GM21515 (cell line): ENCODE measurements at regions not wholly inside any gene's neighbourhood (a gene's known extent, or its start where the extent isn't known, plus 50 kb on each side); places are given as distances from the start of the nearest gene placed in this dataset.
"Not testable (repeated sequence)": the region's sequence is repeated elsewhere in the genome, so short reads cannot be mapped to it uniquely, and the experiment has no call there.

Experiments used
- ATAC-seq: cut with Tn5 transposase; IDR thresholded peaks from one replicate; pipeline ENCODE4 v1.9.1; 2021; ENCODE audit not compliant: unreplicated experiment

DNA sequence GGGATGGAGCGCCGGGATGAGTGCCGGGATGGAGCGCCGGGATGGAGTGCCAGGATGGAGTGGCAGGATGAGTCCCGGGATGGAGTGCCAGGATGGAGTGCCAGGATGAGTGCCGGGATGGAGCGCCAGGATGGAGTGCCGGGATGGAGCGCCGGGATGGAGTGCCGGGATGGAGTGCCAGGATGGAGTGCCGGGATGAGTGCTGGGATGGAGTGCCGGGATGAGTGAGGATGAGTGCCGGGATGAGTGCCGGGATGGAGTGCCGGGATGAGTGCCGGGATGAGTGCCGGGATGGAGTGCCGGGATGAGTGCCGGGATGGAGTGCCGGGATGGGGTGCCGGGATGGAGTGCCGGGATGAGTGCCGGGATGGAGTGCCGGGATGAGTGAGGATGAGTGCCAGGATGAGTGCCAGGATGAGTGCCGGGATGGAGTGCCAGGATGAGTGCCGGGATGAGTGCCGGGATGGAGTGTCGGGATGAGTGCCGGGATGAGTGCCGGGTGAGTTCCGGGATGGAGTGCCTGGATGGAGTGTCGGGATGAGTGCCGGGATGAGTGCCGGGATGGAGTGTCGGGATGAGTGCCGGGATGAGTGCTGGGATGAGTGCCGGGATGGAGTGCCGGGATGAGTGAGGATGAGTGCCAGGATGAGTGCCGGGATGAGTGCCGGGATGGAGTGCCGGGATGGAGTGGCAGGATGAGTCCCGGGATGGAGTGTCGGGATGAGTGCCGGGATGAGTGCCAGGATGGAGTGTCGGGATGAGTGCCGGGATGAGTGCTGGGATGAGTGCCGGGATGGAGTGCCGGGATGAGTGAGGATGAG, 52.9 kb upstream of the HELT start:
- not testable (repeated sequence) for ATAC-seq

- ATAC-seq, result not testable (repeated sequence)
These were observed 52.1 kb upstream of the HELT start for GRCh38 chr4:184966051-184966691.

DNA sequence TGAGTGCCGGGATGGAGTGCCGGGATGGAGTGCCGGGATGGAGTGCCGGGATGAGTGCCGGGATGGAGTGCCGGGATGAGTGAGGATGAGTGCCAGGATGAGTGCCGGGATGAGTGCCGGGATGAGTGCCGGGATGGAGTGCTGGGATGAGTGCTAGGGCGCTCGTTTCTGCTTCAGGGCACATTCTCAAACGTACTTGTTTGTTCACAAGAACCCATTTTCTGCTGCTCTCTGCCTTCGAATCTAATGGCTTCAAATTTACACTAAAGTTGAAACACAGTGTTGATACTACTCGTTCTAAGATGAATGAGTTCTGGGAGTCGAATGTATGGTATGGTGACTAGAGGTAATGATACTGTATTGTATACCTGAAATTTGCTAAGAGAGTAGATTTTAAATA, 50.6 kb upstream of the HELT start:
- not testable (repeated sequence) for ATAC-seq

DNA sequence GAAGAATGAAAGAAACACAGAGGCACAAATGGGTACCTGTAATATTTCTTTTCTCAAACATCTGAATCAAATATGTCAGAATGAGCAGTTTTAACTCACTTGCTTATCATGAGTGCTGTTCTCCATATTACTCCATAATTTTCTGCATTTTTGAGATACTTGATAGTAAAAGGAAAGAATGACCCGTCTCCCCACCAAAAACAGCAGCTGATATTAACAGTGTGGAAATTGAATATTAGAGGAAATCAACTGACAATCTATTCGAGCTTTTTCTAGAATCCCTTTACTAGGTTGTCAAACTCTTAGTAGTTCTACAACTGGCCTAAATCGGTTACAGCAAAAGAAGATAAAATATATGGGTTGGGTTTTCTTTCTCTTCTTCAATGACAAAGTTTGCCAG, 49.9 kb upstream of the HELT start:
- ATAC-seq, result no peak
